ENCODE measurements at regions not wholly inside any gene's neighbourhood (a gene's known extent, or its start where the extent isn't known, plus 50 kb on each side); places are given as distances from the start of the nearest gene placed in this dataset.

DNA sequence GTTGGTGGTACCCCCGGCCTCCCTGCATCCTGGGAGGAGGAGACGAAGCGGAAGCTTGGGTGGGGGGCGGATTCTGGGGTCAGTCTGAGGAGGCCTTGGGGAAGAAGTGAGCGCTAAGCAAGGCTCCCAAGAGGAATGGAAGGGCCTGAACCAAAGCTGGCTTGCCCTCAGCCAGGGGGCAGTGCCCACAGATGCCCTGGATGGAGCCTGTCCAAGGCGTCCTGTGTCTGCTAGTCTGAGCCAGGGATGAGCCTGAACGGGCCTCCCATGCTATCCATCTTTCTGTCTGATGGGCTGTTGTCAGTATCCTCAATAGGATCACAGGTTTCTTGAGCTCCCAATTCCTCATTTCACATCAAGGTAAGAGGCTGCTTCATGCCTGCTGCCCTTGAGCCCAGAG, 122.3 kb upstream of the LHX1 start:
- Mint-ChIP-seq H3K9me3 (no peaks in the 10 kb centered on the region), H3K27ac (no peak overlapping the region), H3K36me3 (no peaks in the 10 kb centered on the region)
- no peak for ATAC-seq
- DNase-seq (ENCODE audit: low spot score in 2 of 2): no peak

DNA sequence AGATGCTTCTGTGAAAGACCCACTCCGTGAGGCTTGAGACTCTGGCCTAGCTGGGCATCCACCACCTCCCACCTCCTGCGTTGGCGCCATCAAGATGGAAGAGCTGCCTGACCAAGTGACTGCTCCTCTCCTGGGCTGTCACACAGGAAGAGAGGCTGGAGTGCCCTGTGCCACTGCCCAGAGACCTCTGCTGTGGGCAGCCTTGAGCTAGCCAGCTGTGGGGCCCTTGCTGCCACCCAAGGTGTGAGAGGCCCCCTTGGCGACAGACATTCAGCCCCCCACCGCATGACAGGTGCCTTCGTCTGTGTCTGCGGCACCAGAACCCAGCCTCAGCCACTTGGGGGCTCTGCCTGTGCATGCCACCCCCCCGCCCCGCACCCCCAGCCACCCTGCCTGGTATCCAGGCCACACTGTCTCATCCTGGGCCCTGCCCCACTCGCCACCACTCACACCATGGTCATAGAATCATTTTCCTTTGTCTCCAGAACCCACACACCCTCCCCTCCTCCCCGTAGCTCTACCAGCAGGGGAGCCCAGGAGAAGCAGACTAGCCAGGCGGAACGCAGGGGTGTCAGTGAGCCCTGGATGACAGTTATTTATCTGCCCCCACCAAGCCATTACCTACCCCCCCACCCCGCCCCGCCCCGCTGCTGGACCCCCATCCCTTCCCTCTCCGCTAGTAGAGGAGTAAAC, 120.9 kb upstream of the LHX1 start:
- Mint-ChIP-seq H3K27ac (no peak overlapping the region), H3K36me3 (no peaks in the 10 kb centered on the region), H3K9me3 (no peaks in the 10 kb centered on the region)
- ATAC-seq (no peak), DNase-seq (ENCODE audit: low spot score in 2 of 2) (no peak)

DNA sequence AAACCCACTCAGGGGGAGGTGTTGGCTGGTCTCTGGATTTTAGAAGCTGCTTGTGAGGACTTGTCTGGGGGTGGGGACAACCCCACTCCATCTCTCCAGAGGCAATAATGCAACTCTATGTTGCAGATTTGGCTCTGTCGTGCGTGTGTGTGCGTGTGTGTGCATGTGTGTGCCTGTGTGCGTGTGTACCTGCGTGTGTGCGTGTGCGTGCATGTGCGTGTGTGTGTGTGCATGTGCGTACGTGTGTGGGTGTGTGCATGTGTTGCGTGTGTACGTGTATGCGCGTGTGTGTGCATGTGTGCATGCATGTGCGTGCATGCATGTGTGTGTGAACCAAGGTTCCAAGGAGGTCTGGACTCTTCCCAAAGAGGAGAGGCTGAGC, 120.4 kb upstream of the LHX1 start:
- ATAC-seq: no peak
- Mint-ChIP-seq H3K36me3 (no peaks in the 10 kb centered on the region), H3K9me3 (no peaks in the 10 kb centered on the region), H3K27ac (peak overlapping the region in 1 of 2 donors; percentile 47)
- DNase-seq (ENCODE audit: low spot score in 2 of 2): no peak

DNA sequence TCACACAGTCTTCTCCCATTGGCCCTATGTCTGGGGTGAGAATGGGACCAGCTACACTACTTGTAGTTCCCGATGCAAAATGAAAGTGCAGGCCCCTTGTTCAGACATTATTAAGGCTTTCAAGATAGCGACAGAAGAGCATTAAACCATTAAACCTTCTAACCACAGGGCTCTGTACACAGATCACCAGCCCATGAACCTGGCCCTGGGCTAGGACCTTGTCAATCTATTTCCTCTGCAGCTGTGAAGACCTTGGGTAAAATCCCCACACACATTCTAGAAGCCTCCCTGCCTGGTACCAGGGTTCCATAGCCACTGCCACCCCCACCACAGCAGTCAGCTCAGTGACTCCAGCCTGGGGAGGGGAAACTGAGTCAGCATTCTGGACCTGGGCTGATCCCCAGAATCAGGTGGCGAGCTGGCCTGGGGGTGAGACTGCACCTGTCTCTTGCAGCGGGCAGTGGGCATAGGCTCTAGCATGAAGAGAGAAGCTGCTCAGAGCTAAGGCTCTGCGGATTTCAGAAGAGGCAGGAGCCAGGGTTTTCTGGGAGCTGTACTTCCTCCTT, 119.7 kb upstream of the LHX1 start:
- ATAC-seq: no peak
- no peaks in the 10 kb centered on the region for H3K36me3 Mint-ChIP-seq
- DNase-seq (ENCODE audit: low spot score in 2 of 2): no peak
- H3K27ac Mint-ChIP-seq: peak overlapping the region in 1 of 2 donors; percentile 47
- no peaks in the 10 kb centered on the region for H3K9me3 Mint-ChIP-seq

DNA sequence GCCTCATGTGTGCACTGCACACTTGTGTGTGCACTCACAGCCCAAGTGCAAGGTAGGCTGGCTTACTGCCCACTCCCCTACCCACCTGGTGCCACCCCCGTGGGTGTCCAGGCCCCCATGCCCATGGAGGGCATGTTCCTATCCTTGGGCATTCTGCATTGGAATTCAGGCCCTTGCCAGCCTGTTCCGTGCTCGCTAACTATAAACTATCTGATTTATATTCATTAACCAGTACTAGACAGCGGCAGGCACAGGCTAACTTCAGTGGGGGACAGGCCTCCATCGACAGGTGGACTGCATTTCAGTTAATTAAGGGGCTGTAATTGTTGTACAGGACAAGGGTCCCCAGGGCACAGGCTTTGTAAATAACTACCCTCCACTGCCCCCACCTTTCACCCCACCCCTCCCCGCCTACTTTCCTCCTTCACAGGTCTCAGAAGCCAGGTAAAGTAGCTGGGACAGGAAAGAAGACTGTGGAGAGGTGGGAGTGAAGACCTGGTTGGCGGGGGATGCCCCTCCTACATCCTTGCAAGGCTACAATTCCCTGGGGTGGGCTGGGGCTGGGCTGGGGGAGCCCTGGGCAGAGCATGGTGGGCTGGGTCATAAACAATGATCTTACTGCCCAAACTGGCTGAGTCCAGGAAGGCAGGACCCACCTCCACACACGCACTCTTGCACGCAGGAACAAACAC, 119.0 kb upstream of the LHX1 start:
- Mint-ChIP-seq H3K36me3 (no peaks in the 10 kb centered on the region), H3K9me3 (no peaks in the 10 kb centered on the region), H3K27ac (no peak overlapping the region)
- no peak for ATAC-seq
- no peak for DNase-seq (ENCODE audit: low spot score in 2 of 2)

DNA sequence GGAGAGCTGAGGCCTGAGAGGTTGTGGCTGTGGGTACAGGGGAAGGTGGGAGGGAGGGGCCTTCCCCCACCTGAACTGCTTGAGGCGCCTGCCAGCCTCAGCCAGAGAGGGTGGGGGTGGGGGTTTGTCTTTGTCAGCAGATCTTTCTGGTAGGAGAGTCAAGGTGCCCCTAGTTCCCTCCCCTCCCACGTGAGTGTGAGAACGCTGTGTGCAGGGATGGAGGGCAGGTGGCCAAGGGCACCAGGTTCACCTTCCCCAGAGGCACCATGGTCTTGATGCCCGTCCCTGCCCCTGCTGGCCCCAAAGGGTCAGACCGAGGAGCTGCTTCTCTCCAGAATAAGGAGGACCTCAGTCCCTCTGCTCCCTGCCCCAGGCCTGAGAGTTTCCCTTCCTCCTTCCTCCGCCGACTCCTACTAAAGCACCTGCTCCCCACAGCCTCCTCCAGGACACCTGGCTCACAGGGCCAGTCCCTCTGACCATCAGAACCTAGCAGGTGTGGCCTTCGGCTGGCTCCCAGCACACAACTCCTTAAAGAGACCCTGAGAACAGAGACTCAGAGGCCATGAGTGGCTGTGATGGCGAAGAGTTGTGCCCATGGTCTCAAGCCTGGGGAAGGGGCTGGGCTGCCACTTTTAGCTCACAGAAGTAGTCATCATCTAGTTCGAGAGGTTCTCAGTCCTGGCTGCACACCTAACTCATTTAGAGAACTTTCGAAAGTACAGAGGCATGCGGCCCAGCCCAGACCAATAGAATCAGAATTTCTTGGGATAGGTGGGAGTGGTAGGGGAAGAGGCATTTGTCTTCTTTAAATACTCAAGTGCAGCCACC, 113.2 kb upstream of the LHX1 start:
- no peak for ATAC-seq
- no peak overlapping the region for H3K27ac Mint-ChIP-seq

DNA sequence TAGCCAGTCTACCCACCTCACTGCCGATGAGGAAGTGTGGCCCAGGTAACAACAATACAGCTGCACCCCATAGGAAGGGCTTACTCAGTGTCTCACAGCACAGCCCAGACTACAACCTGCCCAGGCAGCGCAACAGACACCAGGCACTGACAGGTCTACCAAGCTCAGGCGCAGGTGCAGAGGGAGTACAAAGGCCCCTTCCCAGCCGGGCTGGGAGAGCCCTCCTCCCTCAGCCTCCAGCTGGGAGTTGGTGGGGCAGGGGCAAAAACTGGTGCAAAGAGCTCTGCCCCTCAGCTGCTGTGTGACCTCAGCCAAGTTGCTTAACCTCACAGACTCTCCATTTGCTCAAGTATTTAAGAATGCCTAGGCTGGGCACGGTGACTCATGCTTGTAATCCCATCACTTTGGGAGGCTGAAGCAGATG, 112.6 kb upstream of the LHX1 start:
- ATAC-seq: no peak
- no peak for DNase-seq (ENCODE audit: low spot score in 2 of 2)
- Mint-ChIP-seq H3K27ac (no peak overlapping the region), H3K36me3 (no peaks in the 10 kb centered on the region), H3K9me3 (no peaks in the 10 kb centered on the region)

More for the DNA sequence above, 113.2 kb upstream of the LHX1 start:
- H3K9me3 Mint-ChIP-seq: no peaks in the 10 kb centered on the region
- no peaks in the 10 kb centered on the region for H3K36me3 Mint-ChIP-seq
- no peak for DNase-seq (ENCODE audit: low spot score in 2 of 2)

DNA sequence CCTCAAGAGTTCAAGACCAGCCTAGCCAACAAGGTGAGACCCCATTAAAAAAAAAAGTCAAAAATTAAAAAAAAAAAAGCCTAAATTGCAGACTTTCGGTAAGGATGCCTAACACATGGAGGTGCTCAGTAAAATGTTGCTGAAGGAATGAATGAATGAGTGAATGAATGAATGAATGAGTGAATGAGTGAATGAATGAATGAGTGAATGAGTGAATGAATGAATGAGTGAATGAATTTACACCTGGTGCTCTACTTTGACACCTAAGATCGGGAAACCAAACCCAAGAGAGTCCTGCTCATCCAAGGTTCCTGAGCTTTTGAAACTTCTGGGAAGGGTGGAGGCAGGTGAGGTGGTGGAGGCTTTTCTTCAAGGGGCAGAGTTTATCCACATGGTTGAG, 112.2 kb upstream of the LHX1 start:
- no peak for ATAC-seq
- Mint-ChIP-seq H3K36me3 (no peaks in the 10 kb centered on the region), H3K27ac (no peak overlapping the region)

DNA sequence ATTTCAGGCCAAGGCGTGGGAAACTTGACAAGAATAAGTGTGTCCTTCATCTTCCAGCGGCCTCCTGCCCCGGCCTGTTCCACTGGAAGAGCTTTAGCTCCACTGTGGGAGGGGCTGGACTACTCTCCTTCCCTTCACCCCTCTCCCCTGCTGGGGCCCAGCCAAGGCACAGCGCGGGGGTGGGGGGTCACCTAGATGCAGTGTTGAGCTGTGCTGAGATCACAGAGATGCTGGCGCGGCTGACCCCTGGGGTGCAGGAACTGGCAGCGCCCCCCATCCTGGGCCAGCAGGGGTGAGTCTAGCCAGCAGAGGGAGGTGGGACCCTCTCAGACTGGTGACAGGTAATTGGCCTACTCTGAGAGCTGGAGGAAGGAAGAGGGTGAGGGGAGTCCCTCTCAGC, 111.8 kb upstream of the LHX1 start:
- no peak overlapping the region for H3K27ac Mint-ChIP-seq
- ATAC-seq (no peak), DNase-seq (ENCODE audit: low spot score in 2 of 2) (no peak)
- H3K36me3 Mint-ChIP-seq: no peaks in the 10 kb centered on the region
- no peaks in the 10 kb centered on the region for H3K9me3 Mint-ChIP-seq

More for the DNA sequence above, 112.2 kb upstream of the LHX1 start:
- DNase-seq (ENCODE audit: low spot score in 2 of 2): no peak
- H3K9me3 Mint-ChIP-seq: no peaks in the 10 kb centered on the region

DNA sequence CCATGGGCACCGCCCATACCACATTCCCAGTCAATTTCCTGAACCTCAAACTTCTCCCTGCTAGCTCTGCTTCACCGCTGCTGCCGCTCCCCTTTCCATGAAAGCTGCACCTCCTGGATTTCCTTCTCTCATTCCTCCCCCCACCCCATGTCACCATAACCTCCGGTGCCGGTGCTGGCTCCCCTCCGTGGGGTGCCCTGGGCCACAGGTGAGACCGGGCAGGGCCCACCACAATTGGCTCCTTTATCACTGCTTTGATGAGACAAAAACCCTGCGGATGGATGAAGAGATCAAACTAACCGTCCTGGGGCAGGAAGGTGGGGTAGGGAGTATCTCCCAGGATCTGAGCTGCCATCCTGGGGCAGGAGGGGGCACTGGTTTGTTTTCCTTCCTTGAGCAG, 111.3 kb upstream of the LHX1 start:
- no peak overlapping the region for H3K27ac Mint-ChIP-seq
- no peaks in the 10 kb centered on the region for H3K36me3 Mint-ChIP-seq
- no peak for ATAC-seq
- no peaks in the 10 kb centered on the region for H3K9me3 Mint-ChIP-seq
- DNase-seq (ENCODE audit: low spot score in 2 of 2): no peak

DNA sequence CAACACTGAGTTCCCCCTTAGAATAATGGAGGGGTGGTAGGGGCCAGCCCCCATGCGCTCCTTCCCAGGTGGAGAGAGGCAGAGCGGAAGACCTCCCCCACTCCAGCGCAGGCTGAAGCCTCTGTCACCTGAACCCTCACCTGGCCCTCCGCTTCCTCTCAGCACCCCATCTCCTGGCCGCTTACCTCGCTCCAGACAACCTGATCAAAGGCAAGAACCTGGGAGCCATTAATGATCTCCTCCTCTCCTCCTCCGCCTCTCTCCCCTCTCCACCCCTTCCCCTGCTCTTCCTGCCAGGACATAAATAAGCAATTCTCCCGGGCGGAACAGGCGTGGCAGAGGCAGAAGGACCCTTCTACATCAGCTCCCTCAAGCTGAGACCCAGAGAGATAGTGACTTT, 110.2 kb upstream of the LHX1 start:
- ATAC-seq (no peak), DNase-seq (ENCODE audit: low spot score in 2 of 2) (no peak)
- no peaks in the 10 kb centered on the region for H3K36me3 Mint-ChIP-seq
- no peaks in the 10 kb centered on the region for H3K9me3 Mint-ChIP-seq
- no peak overlapping the region for H3K27ac Mint-ChIP-seq

DNA sequence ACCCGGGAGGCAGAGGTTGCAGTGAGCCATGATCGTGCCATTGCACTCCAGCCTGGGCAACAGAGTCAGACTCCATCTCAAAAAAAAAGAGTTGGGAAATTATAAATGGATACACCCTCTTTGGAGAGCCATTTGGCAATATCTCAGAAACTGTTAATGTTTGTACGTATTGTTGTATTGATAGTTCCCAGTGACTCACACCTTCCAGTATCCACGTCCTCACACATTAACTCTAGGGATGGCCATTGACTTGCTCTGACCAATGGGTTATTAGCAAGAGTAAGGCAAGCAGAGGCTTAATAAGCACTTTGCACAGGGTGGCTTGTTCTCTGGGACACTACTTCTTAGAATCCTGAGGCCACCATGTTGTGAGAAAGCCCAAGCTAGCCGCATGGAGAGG, 107.6 kb upstream of the LHX1 start:
- ATAC-seq (no peak), DNase-seq (ENCODE audit: low spot score in 2 of 2) (no peak)
- H3K9me3 Mint-ChIP-seq: no peaks in the 10 kb centered on the region
- H3K36me3 Mint-ChIP-seq: no peaks in the 10 kb centered on the region
- no peak overlapping the region for H3K27ac Mint-ChIP-seq

DNA sequence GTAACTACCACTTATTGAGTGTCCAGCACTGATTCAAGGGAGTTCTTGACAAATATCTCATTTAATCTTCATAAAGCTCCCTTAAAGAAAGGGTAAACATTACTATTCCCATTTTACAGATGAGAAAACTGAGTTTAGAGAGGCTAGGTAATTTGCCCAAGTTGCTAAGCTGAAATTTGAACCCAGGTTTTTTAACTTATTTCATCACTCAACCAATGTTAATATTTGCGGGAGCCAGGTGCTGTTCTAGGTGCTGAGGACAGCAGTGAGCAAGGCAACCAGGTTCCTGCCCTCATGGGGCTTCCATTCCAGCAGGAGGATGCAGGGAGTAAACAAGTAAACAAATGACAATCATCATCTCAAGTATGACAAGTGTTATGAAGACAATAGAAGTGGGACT, 104.0 kb upstream of the LHX1 start:
- no peaks in the 10 kb centered on the region for H3K9me3 Mint-ChIP-seq
- DNase-seq (ENCODE audit: low spot score in 2 of 2) (no peak), ATAC-seq (no peak)
- H3K27ac Mint-ChIP-seq: no peak overlapping the region
- H3K36me3 Mint-ChIP-seq: no peaks in the 10 kb centered on the region

DNA sequence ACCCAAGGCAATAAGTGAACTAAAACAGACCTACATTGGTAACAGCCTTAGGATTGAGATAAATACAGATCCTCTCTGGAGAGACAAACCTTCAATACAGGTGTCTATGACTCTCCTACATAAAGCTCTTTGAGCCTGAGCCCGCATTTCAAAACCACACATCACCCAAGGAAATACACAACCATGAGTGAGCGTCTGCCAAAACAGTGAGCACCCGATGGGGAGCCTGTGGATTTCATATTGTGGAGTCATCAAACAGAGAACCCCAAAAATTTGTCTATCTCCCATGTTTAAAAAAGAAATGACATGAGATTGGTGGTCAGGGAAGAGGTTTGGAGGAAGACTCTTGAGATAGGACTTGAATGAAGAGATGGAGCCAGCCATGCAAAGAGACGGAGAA, 102.2 kb upstream of the LHX1 start:
- DNase-seq (ENCODE audit: low spot score in 2 of 2) (no peak), ATAC-seq (no peak)
- H3K36me3 Mint-ChIP-seq: no peaks in the 10 kb centered on the region
- no peaks in the 10 kb centered on the region for H3K9me3 Mint-ChIP-seq
- no peak overlapping the region for H3K27ac Mint-ChIP-seq

DNA sequence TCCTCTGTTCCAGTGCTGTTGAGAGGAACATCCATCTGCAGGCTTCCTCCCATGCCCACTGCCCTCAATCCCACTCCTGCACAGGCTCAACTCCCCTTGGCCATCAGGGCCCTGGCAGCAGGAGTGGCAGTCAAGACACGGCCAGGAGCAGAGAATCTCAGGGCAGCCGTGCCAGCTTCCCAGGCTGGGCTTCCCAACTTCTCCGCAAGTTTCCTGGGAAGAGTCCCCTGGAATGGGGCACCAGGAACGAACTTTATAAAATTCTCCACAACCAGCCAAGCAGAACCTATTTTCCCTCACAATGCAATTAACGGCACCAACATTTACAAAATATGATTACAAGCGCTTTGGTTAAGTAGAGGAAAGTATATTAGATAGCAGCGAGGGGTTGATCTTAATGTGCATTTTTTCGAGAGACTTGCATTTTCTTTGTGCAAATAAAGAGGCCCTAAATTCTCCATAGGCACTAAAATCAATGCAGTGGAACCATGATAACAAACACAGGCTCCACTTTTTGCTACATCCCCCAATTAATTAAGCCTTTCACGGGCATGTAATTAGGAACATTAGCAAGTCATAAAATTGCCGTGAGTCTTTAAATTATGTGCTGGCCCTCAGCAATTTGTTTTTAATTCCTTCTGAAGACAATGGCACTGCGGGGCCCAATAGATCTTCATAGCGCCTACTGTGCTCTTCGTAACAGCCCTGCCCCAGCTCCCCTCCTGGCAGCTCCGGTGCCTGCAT, 99.9 kb upstream of the LHX1 start:
- Mint-ChIP-seq H3K36me3 (no peaks in the 10 kb centered on the region), H3K9me3 (peaks cover 4 to 6% of the 10 kb centered on the region in 2 donors), H3K27ac (peak overlapping the region in 1 of 2 donors; percentile 40)
- ATAC-seq (no peak), DNase-seq (ENCODE audit: low spot score in 2 of 2) (no peak)

DNA sequence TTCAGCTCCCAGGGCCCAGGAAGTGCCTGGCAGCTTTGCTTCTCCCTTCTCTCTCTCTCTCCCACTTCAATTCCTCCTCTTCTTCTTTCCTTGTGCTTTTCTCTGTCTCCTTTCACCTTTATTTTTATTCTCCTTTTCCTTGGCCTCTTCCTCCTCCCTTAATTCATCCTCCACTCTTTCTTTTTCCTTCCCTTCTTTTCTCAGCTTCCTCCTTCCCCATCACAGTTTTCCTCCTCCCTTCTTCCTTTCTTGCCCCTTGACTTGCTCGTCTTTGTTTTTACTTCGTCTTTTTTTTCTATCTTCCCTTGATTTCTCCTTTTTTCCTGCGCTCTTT, 99.4 kb upstream of the LHX1 start:
- Mint-ChIP-seq H3K9me3 (peaks cover 4 to 6% of the 10 kb centered on the region in 2 donors), H3K27ac (peak overlapping the region in 1 of 2 donors; percentile 40), H3K36me3 (no peaks in the 10 kb centered on the region)
- no peak for DNase-seq (ENCODE audit: low spot score in 2 of 2)
- no peak for ATAC-seq

DNA sequence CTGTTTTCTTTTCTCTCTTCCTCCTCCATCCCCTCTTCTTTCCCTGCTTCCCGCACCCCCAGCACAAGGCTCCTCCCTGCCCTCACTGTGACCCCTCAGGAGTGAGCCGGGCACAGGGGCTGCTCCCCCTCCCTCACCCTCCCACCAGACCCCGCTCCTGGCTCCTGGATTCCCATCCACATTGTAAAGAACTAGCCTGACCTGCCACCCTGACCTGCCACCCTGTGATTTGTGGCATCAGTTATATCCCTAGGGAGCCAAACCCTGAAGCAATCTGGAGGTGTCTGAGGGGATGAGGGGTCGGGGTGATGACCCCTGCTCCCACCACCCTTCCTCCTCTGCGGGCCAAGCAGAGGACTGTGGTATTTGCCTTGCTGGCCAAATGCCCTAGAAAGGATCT, 98.0 kb upstream of the LHX1 start:
- Mint-ChIP-seq H3K36me3 (no peaks in the 10 kb centered on the region), H3K9me3 (peaks cover 4 to 6% of the 10 kb centered on the region in 2 donors), H3K27ac (no peak overlapping the region)
- DNase-seq (ENCODE audit: low spot score in 2 of 2): no peak
- ATAC-seq: no peak
